ENCODE measurements at regions not wholly inside any gene's neighbourhood (a gene's known extent, or its start where the extent isn't known, plus 50 kb on each side); places are given as distances from the start of the nearest gene placed in this dataset.

DNA sequence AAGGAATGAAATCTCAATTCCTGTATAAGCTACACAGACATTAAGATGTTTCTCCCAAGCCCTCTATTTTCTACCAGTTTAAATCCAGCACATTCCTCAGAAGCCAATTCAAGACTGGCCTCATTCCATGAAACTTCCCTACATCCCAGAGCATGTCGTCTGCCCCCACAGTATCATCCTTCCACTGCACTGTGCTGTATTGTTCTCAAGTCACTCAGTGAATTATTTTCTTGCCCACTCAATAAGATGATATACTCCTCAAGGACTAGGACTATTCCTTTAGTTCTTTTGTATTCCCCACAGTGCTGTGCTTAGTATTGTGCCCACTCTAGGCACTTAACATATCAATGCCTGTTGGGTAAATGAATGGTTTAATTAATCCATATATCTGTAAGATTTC is 203.1 kb upstream of the BLID start:
- TF ChIP-seq EZH2 (IDR thresholded peaks at IDR 0.05), result no peak
- TF ChIP-seq, protein P1, sequence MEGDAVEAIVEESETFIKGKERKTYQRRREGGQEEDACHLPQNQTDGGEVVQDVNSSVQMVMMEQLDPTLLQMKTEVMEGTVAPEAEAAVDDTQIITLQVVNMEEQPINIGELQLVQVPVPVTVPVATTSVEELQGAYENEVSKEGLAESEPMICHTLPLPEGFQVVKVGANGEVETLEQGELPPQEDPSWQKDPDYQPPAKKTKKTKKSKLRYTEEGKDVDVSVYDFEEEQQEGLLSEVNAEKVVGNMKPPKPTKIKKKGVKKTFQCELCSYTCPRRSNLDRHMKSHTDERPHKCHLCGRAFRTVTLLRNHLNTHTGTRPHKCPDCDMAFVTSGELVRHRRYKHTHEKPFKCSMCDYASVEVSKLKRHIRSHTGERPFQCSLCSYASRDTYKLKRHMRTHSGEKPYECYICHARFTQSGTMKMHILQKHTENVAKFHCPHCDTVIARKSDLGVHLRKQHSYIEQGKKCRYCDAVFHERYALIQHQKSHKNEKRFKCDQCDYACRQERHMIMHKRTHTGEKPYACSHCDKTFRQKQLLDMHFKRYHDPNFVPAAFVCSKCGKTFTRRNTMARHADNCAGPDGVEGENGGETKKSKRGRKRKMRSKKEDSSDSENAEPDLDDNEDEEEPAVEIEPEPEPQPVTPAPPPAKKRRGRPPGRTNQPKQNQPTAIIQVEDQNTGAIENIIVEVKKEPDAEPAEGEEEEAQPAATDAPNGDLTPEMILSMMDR (IDR thresholded peaks at IDR 0.05), result no peak
